OCI-LY1 (cell line): ENCODE measurements at regions not wholly inside any gene's neighbourhood (a gene's known extent, or its start where the extent isn't known, plus 50 kb on each side); places are given as distances from the start of the nearest gene placed in this dataset.

Experiments
- H2AFZ ChIP-seq: fragments of 200-600 bp; sonication (generic), shearing (Covaris generic); 2 replicates; pipeline ENCODE4 v1.6.0; 2014; ENCODE audit warnings: antibody characterized with exemption, mild to moderate bottlenecking, low read length
- H3F3A ChIP-seq: fragments of 200-600 bp; sonication (generic), shearing (Covaris generic); 2 replicates; pipeline ENCODE4 v1.6.0; 2014; ENCODE audit warnings: mild to moderate bottlenecking, antibody characterized with exemption, low read length, moderate library complexity; ENCODE audit not compliant: insufficient read depth
- H3K27ac ChIP-seq: fragments of 200-600 bp; sonication (generic); 2 replicates; pipeline ENCODE4 v1.5.1; 2014; ENCODE audit warnings: low read length, mixed run types, mild to moderate bottlenecking, low read depth; ENCODE audit not compliant: poor library complexity, severe bottlenecking
- H3K27me3 ChIP-seq: fragments of 200-600 bp; sonication (generic); 2 replicates; pipeline ENCODE4 v1.6.0; 2014; ENCODE audit warnings: antibody characterized with exemption, mild to moderate bottlenecking, low read length, moderate library complexity; ENCODE audit not compliant: insufficient read depth
- H3K36me3 ChIP-seq: fragments of 200-600 bp; sonication (generic); 2 replicates; pipeline ENCODE4 v1.6.1; 2014; ENCODE audit warnings: mild to moderate bottlenecking, antibody characterized with exemption, low read length, moderate library complexity, mixed read lengths; ENCODE audit not compliant: insufficient read depth
- H3K4me1 ChIP-seq: fragments of 200-600 bp; sonication (generic); 2 replicates; pipeline ENCODE4 v1.5.1; 2014; ENCODE audit warnings: mild to moderate bottlenecking, low read length, moderate library complexity; ENCODE audit not compliant: insufficient read depth, severe bottlenecking
- H3K4me2 ChIP-seq: fragments of 200-600 bp; sonication (generic), shearing (Covaris generic); 2 replicates; pipeline ENCODE4 v1.6.1; 2014; ENCODE audit warnings: low read length
- H3K4me3 ChIP-seq: fragments of 200-600 bp; sonication (generic); 2 replicates; pipeline ENCODE4 v1.5.1; 2014; ENCODE audit warnings: low read length, low read depth, mild to moderate bottlenecking, mixed read lengths; ENCODE audit not compliant: poor library complexity, severe bottlenecking
- H3K79me2 ChIP-seq: fragments of 200-600 bp; shearing (Covaris generic); 2 replicates; pipeline ENCODE4 v1.6.1; 2016; ENCODE audit warnings: mixed run types, low read length, mixed read lengths; ENCODE audit not compliant: insufficient read depth
- H3K9ac ChIP-seq: fragments of 200-600 bp; sonication (generic), shearing (Covaris generic); 2 replicates; pipeline ENCODE4 v1.6.1; 2014; ENCODE audit warnings: mild to moderate bottlenecking, low read length, mixed read lengths
- H3K9me2 ChIP-seq: fragments of 200-600 bp; sonication (generic), shearing (Covaris generic); 2 replicates; pipeline ENCODE4 v1.6.1; 2014; ENCODE audit warnings: low read depth, mild to moderate bottlenecking, low read length, mixed read lengths
- H3K9me3 ChIP-seq: fragments of 200-600 bp; shearing (Covaris generic); 2 replicates; pipeline ENCODE4 v1.6.1; 2014; ENCODE audit warnings: low read length, mixed read lengths
- H4K20me1 ChIP-seq: fragments of 200-600 bp; sonication (generic), shearing (Covaris generic); 2 replicates; pipeline ENCODE4 v1.6.0; 2016; ENCODE audit warnings: mild to moderate bottlenecking, low read length; ENCODE audit not compliant: insufficient read depth
- EZH2 ChIP-seq: fragments of 200-600 bp; sonication (generic), shearing (Covaris generic); IDR thresholded peaks from 2 replicates; pipeline ENCODE4 v1.8.0; 2017; ENCODE audit warnings: borderline replicate concordance, mixed run types, mild to moderate bottlenecking, antibody characterized with exemption, low read length, moderate library complexity, mixed read lengths
- TF ChIP-seq, protein P1 (sequence below): fragments of 200-600 bp; sonication (generic), shearing (Covaris generic); IDR thresholded peaks from 2 replicates; pipeline ENCODE4 v1.5.1; 2017; ENCODE audit warnings: mild to moderate bottlenecking, antibody characterized with exemption, low read length, moderate library complexity, mixed read lengths

DNA sequence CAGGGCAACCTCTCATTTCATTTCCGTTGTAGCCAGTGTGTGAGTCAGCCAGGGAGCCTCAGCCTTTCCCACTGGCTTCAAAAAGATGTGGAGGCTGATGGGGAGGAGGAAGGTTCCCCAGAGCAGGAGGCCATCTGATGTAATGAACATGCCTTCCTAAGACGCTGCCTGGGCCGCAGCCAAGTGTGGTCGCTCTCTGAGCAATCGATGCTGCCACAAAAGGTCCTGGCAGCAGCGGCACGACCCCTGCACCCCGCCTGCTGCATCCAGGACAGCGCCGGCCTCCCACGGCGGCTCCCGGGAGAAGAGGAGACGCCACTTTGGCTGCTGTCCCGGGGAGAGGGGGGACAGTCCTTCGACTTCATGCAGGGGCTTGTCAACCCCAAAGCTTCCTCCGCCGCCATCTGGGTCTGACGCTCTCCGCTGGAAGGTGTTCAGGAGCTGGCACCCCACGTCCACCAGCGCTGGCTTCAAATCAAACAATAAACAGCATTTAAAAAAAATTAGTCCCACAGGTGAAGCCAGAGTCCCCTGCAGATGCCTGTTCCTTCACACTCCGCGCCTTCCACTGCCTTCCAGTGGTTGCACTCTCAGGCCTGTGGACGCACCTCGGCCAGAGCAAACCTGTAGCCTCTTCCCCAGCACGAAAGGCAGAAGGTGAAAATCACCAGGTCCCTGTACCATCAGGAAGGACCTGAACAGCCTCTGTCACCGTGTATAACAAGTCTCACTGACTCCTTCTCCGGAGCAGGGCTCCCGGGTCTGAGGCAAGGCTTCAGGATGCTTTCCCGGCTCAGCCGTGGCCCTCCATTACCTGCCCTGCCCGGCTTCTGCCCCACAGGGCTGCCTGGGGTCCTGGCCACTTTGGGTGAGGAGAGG, 930.7 kb downstream of the BRD1 start:
- Histone ChIP-seq H3K4me1 (no peaks in the 10 kb centered on the region), H3K4me2 (no peak overlapping the region)

DNA sequence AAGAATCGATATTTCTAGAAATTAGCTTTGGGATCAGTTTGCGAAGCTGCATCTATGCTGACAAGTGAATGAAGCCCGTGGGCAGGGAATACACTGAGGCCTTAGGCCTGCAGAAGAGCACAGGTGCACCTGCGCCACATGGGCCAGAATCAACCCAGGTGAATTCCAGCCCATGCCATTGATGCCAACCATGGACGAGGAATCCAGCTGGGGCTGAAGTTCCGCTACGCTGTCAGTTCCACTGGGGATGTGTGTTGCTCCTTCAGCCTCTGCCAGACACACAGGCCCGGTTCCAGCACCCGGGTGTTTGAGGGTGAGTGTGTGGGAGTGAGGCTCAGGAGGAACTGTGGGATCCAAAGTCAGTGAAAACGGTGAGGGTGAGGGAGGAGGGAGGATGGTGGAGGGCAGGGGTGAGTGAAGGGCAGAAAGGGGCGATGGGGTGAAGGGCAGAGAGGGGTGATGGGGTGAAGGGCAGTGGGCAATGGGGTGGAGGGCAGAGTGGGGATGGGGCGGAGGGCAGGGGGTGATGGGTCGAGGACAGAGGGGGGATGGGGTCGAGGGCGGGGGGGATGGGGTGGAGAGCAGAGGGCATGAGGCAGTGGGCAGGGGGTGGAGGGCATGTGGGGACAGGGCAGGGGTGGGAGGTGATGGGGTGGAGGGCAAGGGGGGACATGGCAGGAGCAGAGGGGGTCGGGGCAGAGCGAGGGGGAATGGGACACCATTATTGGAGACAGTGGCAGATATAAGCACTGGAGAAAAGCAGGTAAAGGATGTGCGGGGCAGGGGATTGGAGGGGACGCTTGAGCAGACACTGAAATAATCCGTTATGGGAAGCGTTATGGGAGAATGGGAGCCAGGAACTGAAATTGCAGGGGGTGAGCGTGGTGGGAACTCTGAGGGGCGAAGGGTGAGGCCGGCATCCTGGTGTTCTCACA, 931.6 kb downstream of the BRD1 start:
- H3K79me2 ChIP-seq, result no peaks in the 10 kb centered on the region
- no peaks in the 10 kb centered on the region for H4K20me1 ChIP-seq
- no peaks in the 10 kb centered on the region; the same call in 1 of the 2 replicates for H3K27me3 ChIP-seq
- H3K36me3 ChIP-seq, result no peaks in the 10 kb centered on the region
- no peak overlapping the region for H2AFZ ChIP-seq
- H3K27ac ChIP-seq, result no peak overlapping the region
- no peaks in the 10 kb centered on the region for H3F3A ChIP-seq
- H3K9me3 ChIP-seq, result no peaks in the 10 kb centered on the region
- H3K9me2 ChIP-seq, result no peaks in the 10 kb centered on the region
- no peak overlapping the region for H3K4me3 ChIP-seq
- TF ChIP-seq, protein P1, sequence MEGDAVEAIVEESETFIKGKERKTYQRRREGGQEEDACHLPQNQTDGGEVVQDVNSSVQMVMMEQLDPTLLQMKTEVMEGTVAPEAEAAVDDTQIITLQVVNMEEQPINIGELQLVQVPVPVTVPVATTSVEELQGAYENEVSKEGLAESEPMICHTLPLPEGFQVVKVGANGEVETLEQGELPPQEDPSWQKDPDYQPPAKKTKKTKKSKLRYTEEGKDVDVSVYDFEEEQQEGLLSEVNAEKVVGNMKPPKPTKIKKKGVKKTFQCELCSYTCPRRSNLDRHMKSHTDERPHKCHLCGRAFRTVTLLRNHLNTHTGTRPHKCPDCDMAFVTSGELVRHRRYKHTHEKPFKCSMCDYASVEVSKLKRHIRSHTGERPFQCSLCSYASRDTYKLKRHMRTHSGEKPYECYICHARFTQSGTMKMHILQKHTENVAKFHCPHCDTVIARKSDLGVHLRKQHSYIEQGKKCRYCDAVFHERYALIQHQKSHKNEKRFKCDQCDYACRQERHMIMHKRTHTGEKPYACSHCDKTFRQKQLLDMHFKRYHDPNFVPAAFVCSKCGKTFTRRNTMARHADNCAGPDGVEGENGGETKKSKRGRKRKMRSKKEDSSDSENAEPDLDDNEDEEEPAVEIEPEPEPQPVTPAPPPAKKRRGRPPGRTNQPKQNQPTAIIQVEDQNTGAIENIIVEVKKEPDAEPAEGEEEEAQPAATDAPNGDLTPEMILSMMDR, result no peak
- TF ChIP-seq EZH2, result no peak
- no peaks in the 10 kb centered on the region for H3K4me1 ChIP-seq
- H3K9ac ChIP-seq, result no peak overlapping the region
- H3K4me2 ChIP-seq, result no peak overlapping the region

More for the DNA sequence above, 930.7 kb downstream of the BRD1 start:
- no peaks in the 10 kb centered on the region for H3F3A ChIP-seq
- H3K9ac ChIP-seq, result no peak overlapping the region
- no peaks in the 10 kb centered on the region for H3K9me3 ChIP-seq
- H3K27me3 ChIP-seq, result no peaks in the 10 kb centered on the region; the same call in 1 of the 2 replicates
- no peak overlapping the region for H3K4me3 ChIP-seq
- TF ChIP-seq, protein P1, result no peak
- TF ChIP-seq EZH2, result no peak
- no peaks in the 10 kb centered on the region for H3K79me2 ChIP-seq
- no peaks in the 10 kb centered on the region for H4K20me1 ChIP-seq
- no peaks in the 10 kb centered on the region for H3K36me3 ChIP-seq
- H3K27ac ChIP-seq, result no peak overlapping the region
- no peak overlapping the region for H2AFZ ChIP-seq
- no peaks in the 10 kb centered on the region for H3K9me2 ChIP-seq

DNA sequence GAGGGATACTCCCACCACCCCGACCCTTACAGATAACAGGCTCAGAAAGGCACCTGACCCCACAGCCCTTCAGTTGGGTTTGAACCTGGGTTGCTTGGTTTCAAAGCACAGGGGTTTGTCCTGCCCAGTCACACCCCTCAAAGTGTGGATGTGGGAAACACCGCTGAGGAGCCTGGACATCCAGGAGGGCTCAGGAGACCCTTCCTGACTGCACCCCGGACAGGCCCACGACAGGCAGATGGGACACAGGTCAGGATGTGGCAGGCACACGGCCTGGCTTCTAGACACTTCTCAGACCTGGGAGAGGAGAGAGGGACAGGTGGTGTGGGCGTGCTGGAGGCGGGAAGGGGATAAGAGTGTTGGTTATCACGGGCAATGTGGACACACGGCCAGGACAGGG, 932.3 kb downstream of the BRD1 start:
- no peaks in the 10 kb centered on the region for H3K36me3 ChIP-seq
- H3K4me3 ChIP-seq, result no peak overlapping the region

More for the DNA sequence above, 932.3 kb downstream of the BRD1 start:
- no peaks in the 10 kb centered on the region for H3F3A ChIP-seq
- H3K4me2 ChIP-seq, result no peak overlapping the region
- H3K4me1 ChIP-seq, result no peaks in the 10 kb centered on the region
- H3K27ac ChIP-seq, result no peak overlapping the region
- H4K20me1 ChIP-seq, result no peaks in the 10 kb centered on the region
- H3K79me2 ChIP-seq, result no peaks in the 10 kb centered on the region
- no peak overlapping the region for H3K9ac ChIP-seq
- H2AFZ ChIP-seq, result no peak overlapping the region
- no peaks in the 10 kb centered on the region for H3K9me3 ChIP-seq
- TF ChIP-seq EZH2, result no peak
- TF ChIP-seq, protein P1, result no peak
- H3K9me2 ChIP-seq, result no peaks in the 10 kb centered on the region
- no peaks in the 10 kb centered on the region; the same call in 1 of the 2 replicates for H3K27me3 ChIP-seq
